ENCODE measurements at regions not wholly inside any gene's neighbourhood (a gene's known extent, or its start where the extent isn't known, plus 50 kb on each side); places are given as distances from the start of the nearest gene placed in this dataset.
"Not testable (repeated sequence)": the region's sequence is repeated elsewhere in the genome, so short reads cannot be mapped to it uniquely, and the experiment has no call there.

DNA sequence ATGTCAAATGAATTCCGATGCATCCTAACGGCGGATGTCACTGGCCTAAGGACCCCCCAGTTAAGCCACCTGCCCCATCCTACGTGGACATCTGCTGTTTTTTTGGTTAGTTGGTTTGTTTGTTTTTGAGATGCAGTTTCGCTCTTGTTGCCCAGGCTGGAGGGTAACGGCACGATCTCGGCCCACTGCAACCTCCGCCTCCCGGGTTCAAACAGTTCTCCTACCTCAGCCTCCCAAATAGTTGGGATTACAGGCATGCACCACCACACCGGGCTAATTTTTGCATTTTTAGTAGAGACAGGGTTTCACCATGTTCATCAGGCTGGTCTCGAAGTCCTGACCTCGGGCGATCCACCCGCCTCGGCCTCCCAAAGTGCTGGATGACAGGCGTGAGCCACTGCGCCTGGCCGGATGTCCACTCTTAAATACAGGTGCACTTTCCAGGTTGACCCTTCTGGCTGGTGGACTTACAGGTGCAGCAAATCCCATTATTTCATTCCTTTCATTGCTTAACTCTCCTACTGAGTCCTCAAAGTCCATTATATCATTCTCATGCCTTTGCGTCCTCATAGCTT is 206.2 kb downstream of the CRLF2 start:
- no peak for DNase-seq

DNA sequence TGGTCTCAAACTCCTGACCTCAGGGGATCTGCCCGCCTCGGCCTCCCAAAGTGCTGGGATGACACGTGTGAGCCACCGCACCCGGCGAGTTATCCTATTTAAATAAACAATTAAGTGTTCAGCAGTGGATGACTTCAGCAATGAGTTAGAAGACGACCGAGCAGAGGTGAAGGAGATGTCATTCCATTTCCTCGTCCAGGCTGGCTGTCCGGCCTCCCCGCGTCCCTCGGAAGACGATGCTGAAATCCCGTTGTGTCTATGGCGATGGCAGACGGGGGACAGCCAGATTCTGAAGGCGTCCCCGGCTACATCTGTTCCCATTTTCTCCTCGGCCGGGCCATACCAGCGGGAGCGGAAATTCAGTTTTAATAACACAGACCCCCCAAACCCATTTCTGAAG is 209.8 kb downstream of the CRLF2 start:
- no peak for DNase-seq

DNA sequence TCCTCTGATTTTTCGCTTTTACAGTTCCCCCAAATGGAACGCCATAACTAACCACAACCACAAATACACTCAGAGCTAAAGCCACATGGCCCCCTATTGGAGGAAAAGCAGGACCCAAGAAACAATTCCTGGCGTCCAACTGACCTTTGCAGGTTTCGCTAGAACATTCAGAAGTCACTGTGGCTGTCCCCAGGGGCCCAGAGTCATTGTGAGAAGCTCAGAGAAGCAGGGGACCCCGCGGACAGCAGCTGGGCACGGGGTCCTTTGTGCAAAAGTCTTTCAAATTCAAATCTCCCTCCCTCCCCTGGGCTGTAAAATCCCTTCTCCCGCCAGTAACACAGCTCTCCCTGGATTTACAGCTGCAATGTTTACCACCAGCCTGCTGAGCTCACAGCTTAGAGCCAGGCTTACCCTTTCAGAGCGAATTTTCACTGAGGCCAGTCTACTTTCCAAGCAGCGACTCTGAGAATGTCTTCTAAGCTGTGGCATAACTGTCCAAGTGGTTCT is 214.8 kb downstream of the CRLF2 start:
- DNase-seq, result no peak

DNA sequence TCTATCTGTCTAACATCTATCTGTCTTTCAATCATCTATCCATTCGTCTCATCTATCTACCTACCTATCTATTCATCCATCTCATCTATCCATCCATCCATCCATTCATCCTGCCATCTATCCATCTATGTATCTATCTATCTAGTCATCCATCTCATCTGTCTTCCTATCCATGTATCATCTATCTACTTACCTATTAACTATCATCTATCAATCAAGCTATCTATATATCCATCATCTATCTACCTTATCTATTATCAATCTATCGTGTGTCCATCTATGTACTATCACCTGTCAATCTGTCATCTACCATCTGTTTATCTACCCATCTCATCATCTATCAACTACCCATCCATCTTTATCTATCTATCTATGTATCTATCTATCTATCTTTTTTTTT is 217.7 kb downstream of the CRLF2 start:
- no peak for DNase-seq

DNA sequence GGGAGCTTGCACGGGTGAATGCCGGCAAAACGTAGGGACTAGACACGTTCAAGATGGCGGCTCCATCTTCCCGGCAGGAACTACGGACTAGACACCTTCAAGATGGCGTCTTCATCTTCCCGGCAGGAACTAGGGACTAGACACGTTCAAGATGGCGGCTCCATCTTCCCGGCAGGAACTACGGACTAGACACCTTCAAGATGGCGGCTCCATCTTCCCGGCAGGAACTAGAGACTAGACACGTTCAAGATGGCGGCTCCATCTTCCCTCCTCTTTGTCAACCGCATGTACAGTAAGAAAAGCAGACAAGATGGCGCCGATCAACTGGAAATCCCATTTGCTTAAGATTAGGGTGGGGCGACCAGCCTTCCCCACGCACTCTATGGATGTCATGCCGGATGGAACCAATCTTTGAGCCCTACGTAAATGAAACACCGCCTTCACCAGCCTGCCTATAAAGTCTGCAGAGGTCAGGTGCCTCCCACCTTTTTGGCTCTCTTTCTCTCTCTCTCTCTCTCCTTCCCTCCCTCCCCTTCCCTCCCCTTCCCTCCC is 222.4 kb downstream of the CRLF2 start:
- DNase-seq, result peak; percentile 22

DNA sequence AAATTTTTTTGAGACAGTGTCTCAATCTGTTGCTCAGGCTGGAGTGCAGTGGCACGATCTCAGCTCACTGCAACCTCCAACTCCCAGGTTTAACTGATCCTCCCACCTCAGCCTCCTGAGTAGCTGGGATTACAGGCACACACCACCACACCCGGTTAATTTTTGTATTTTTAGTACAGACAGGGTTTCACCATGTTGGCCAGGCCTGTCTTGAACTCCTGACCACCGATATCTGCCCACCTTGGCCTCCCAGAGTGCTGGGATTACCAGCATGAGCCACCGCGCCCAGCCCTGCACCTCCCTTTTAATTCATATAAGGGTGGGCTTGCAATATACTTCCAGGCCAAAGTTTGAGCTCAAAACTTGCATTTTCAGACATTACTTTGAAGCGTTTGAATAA is 223.9 kb downstream of the CRLF2 start:
- DNase-seq, result not testable (repeated sequence)

DNA sequence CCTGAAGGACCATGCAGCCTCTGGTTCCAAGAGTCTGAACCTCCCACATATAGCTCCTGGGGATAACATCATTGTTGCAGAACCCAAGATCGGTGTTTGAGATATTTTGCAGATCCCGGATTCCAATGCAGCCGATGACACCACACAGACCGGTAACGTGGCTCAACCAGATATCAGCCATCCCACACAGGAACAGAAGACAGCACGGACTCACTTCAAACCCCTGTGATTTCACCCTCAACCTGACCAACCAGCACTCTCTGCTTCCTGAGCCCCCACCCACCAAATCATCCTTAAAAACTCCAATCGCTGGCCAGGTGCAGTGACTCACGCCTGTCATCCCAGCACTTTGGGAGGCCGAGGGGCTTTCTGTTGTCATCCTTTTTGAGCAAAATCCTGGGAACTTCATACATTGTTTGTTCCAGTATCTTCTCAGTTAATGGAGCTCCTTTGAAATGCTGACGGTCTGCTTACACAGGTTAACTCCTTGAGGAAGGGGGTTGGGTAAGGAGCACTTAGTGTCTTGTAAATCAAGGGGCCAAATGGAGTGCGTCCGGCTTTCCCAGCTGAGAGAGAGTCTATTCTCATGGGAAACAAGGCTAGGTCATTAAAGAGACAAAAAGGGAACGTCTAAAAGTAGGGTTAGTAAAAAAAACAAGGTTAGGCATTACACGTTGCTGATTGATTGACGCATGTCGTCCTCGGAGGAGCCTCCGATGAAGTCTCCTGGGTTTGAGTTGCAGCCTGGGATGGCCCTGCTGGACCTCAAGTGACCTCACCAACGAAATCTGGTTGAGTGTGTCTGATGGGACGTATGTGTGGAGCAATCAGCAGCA is 230.4 kb downstream of the CRLF2 start:
- no peak for DNase-seq

DNA sequence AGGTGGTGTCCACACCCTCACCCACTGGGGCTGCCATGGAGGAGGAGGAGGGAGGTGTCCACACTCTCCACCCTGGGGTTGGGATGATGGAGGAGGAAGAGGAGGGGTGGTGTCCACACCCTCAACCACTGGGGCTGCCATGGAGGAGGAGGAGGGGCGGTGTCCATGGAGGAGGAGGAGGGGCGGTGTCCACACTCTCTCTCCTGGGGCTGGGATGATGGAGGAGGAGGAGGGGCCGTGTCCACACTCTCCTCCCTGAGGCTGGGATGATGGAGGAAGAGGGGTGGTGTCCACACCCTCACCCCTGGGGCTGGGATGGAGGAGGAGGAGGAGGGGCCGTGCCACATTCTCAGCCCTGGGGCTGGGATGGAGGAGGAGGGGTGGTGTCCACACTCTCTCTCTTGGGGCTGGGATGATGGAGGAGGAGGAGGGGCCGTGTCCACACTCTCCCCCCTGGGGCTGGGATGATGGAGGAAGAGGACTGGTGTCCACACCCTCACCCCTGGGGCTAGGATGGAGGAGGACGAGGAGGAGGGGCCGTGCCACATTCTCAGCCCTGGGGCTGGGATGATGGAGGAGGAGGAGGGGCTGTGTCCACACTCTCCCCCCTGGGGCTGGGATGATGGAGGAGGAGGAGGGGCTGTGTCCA is 231.7 kb downstream of the CRLF2 start:
- no peak for DNase-seq

DNA sequence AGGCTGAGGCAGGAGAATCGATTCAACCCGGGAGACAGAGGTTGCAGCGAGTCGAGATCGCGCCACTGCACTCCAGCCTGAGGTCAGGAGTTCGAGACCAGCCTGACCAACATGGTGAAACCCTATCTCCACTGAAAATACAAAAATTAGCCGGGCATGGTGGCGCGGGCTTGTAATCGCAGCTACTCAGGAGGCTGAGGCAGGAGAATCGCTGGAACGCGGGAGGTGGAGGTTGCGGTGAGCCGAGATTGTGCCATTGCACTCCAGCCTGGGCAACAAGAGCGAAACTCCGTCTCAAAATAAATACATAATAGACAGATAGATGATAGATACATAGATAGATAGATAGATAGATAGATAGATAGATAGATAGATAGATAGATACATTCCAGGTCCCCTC is 233.3 kb downstream of the CRLF2 start:
- not testable (repeated sequence) for DNase-seq

DNA sequence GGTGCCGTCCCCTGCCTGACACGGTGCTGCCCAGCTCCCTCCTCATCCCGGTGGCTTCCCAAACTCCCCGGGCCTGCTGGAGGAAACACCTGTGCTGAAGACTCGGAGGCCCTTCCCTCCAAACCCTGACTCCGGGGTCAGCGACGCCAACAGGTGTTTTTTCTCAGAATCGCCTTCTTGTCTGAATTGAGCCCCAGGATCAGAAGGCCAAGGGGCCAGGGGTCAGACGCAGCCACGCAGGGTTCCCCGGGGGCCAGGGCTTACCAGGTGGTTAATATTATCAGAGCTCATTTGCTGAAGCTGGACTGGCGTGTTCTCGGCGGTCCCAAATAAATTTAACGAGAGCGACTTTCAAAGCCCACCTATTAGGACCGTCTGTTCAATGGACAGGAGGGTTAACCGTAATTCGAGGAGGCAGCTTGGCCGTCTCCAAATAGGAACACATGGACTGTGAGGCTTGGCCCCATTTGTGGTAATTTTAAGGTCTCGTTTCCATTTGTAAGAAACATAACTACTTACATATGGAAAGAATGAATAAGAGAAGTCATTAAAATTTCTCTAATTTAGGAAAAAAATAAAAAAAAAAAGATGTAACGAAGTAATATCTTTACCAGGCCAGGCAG is 239.3 kb downstream of the CRLF2 start:
- DNase-seq, result no peak

DNA sequence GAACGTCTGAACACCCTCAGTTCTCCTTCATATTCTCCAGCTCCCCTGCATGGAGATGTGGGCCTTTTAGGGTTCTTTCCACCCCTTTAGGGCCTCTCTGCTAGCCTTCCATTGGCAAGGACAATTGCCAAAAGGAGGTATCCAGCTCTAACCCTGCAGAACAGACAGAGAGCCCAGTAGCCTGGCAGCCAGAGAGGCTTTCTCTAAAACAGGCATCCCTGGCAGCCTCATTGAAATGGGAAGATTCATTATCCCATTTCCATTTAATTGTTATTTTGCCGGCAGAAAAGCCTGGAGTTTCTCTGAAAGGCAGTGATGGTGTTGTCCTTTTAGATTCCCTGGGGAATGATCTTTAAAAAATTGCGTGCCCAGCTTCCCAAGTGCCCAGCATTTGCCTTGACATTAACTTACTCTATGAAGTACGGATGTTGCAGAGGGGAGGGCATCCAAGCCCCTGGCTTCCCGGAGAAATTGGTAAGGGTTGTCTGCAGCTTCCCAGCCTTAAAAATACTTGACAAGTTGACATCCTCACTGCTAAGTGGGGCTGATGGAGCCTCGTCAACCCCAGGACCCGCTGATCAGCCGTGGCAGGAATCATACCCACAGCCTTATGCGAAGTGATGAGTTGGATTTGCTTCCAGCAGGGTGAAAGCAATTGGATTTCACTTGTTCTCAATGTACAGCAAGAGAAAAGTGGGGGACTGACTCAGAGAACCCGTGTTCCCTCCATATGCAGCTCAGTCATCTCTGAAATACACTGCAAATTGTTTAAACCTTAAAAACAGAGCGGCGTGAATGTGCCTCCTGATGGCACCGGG is 244.1 kb downstream of the CRLF2 start:
- DNase-seq, result no peak

DNA sequence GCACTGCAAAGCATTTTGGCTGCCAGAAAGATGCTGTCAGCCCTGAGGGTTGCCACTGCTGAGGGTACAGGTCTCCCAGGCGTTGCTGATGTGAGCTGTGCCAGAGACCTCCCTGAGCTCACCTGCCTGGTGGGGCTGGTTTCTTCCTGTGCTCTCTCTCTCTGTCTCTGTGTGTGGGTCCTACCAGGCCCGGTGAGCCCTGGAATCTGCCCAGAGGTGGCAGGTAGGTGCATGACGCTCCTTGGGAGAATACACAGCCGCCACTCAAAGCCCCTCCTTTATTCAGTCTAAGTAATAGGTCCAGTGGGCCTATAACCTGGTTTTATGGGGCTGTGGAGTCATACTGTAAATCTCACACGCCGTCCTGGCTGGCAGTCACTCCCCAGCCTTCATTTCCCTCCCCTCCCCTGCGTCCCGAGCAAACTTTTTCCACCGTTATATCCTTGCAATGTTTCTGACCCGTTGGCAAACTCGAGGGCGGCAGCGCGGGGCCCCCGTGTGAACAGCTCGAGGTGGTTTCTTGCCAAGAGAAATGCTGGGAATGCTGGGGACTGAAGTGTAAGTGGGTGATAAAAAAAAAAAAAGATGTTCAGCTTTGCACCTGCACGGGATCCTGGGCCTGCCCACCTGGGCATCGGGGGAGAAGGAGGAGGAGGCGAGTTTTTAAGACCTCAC is 245.9 kb downstream of the CRLF2 start:
- DNase-seq, result no peak

DNA sequence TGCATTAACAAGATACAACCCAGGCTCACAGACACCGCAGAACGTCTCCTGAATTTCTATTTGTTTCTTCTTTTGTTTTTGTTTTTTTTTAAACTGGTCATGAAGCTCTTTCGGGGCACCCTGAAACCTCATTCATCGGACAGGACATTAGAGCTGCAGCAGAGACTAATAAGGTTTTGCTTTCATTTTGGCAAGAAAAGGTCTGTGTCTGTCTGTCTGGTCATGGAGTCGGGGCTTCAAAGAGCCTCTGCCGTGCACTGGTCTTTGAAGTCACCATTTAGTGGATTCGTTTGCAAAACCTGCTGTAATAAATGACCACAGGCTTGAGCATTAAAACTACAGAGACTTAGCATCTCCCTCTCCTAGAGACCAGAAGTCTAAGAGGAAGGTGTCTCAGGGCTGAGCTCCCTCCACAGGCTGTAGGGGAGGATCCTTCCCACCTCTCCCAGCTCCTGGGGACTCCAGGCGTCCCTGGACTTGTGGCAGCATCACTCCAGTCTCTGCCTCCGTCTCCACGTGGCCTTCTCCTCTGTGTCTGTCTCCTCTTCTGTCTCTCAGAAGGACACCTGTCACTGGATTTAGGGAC is 247.5 kb downstream of the CRLF2 start:
- DNase-seq, result no peak

DNA sequence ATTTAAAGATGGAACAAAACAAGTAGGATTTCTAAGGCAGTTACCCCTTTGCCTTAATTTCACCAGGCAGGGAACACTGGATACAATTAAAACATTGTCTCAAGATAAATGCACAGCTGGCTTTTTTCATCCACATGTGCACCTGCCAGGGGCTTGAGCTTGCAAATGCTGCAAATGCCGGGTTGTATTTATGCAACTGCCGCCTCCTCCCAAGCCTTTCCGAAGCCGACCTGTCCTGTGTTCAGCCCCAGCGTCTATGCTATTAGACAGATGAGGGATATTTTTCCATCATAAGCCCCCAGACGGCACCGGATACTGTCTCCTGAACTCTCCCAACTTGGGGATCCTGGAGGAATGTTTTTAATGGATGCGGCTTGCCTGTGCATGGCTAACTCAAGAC is 251.6 kb downstream of the CRLF2 start:
- no peak for DNase-seq

DNA sequence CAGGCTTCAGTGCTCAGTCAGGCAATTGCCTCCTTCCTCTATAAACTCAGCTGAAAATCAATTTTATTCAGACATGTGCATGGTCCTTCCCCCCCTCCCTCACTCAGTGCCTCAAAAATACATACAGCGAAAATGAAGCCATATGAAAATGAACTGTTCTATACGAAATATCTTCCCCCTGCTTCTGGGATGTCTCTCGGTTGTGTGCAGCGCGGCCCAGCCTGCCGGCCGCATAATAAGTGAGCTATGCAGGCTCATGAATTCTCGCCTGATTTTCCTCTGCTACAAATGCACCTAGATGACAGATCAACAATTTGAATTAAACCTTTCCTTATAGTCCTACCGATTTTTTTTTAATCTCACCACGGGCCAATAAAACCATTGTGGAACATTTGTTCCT is 252.9 kb downstream of the CRLF2 start:
- no peak for DNase-seq

DNA sequence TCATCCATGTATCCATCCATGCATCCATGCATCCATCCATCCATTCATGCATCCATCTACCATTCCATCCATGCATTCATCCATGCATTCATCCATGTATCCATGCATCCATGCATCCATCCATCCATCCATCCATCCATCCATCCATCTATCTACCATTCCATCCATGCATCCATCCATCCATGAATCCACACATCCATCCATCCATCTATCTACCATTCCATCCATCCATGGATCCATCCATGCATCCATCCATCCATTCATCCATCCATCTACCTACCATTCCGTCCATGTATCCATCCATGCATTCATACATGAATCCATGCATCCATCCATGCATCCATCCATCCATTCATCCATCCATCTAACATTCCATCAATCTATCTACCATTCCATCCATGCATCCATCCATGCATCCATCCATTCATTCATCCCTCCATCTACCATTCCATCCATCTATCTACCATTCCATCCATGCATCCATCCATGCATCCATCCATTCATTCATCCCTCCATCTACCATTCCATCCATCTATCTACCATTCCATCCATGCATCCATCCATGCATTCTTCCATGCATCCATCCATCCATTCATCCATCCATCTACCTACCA is 257.2 kb downstream of the CRLF2 start:
- DNase-seq, result not testable (repeated sequence)

DNA sequence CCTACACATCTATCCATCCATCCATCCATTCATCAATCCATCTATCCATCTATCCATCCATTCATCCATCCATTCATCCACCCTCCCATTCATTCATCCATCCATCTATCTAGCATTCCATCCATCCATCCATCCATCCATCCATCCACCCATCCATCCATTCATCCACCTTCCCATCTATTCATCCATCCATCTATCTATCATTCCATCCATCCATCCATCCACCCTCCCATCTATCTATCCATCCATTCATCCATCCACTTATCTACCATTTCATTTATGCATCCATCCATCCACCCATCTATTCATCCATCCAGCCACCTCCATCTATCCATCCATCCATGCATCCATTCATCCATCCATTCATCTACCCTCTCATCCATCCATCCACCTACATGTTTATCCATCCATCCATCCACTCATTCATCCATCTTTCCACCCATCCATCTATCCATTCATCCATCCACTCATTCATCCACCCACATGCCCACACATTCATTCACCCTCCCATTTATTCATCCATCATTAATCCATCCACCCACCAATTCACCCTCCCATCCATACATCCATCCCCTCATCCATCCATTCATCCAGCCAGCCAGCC is 258.5 kb downstream of the CRLF2 start:
- no peak for DNase-seq

DNA sequence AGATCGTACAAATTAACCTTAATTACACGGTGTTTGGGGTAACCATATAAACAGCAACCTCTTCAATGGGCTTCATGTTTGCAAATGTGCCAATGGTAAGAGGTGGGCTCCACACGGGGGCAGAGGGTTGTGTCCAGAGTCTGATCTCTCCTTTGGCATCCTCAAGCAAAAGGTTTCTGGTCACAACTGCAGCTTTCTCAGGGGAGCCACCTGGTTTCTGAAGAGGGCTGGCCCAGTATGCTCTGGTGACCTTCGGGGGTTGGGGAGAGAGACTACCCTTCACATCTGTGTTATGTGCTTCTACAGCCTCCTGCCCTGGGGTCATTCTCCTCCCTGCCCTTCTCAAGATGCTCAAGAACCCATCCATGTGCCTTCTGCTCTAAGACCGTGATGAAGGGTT is 259.6 kb downstream of the CRLF2 start:
- no peak for DNase-seq

DNA sequence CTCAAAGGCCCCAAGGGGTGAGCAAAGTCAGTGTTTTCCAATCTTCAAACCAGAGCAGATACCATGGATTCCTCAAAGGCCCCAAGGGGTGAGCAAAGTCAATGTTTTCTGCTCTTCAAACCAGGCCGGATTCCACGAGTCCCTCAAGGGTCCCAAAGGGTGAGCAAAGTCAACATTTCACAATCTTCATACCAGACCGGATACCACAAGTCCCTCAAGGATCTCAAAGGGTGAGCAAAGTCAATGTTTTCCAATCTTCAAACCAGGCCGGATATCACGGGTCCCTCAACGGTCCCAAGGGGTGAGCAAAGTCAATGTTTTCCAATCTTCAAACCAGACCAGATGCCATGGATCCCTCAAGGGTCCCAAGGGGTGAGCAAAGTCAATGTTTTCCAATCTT is 265.2 kb downstream of the CRLF2 start:
- DNase-seq, result not testable (repeated sequence)

DNA sequence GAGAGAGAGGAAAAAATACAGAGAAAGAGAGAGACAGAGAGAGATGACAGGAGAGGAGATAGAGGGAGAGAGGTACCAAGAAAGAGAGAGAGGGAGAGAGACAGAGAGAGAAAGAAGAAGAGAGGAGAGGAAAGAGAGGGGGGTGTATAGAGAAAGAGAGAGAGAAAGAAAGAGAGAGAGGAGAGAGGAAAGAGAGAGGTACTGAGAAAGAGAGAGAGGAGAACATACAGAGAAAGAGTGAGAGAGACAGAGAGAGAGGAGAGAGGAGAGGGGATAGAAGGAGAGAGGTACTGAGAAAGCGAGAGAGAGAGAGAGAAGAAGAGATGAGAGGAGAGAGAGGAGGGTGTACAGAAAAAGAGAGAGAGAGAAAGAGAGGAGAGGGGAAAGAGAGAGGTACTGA is 269.4 kb downstream of the CRLF2 start:
- no peak for DNase-seq
